Thyroid gland (tissue), 4 donors: ENCODE measurements at regions not wholly inside any gene's neighbourhood (a gene's known extent, or its start where the extent isn't known, plus 50 kb on each side); places are given as distances from the start of the nearest gene placed in this dataset.

Source experiments
- DNase-seq, 2 donors: peaks; one replicate each; pipeline ENCODE4 v3.0.0-alpha.2; 2019
- H3K27ac ChIP-seq, 3 donors: fragments of 200-600 bp; sonication (generic); 1 replicate in 2 of 3; 2 replicates in 1 of 3; pipeline ENCODE4 v1.5.1; 2016 to 2019; ENCODE audit warnings: mild to moderate bottlenecking in 1 of 3, moderate library complexity in 1 of 3
- H3K27me3 ChIP-seq: fragments of 200-600 bp; sonication (generic); one replicate; pipeline ENCODE4 v1.5.1; 2019
- H3K36me3 ChIP-seq, 2 donors: fragments of 200-600 bp; sonication (generic); one replicate each; pipeline ENCODE4 v1.5.1; 2016 to 2019
- H3K4me1 ChIP-seq, 2 donors: fragments of 200-600 bp; sonication (generic); one replicate each; pipeline ENCODE4 v1.5.1; 2017 to 2019
- H3K4me3 ChIP-seq, 3 donors: fragments of 200-600 bp; sonication (generic); replicated peaks in 1 of 3; 1 replicate in 2 of 3; 2 replicates in 1 of 3; pipeline ENCODE4 v1.5.1; 2016; ENCODE audit warnings: mild to moderate bottlenecking in 1 of 3
- H3K9me3 ChIP-seq: fragments of 200-600 bp; sonication (generic); one replicate; pipeline ENCODE4 v1.5.1; 2017
- CTCF ChIP-seq, 6 experiments: fragments of 200-600 bp in 3 of 6; fragments of 450-650 bp in 3 of 6; sonication (generic) in 3 of 6; IDR thresholded peaks; one replicate each; pipeline ENCODE4 v1.5.1; 2016 to 2019; ENCODE audit warnings: antibody characterized with exemption in 6 of 6, mild to moderate bottlenecking in 2 of 6, inconsistent platforms in 1 of 6, moderate library complexity in 1 of 6
- POLR2A ChIP-seq, 2 donors: fragments of 450-650 bp; IDR thresholded peaks; one replicate each; pipeline ENCODE4 v1.6.1; 2017; ENCODE audit warnings: antibody characterized with exemption in 2 of 2, mild to moderate bottlenecking in 2 of 2, moderate library complexity in 1 of 2
- WGBS, 2 donors: methylation state at CpG; one replicate each; pipeline ENCODE4 v1.1.5; 2017; 5-methylcytosine and 5-hydroxymethylcytosine counted together
- intact Hi-C: fragments of 100-400 bp; cut with DNase I; formaldehyde crosslinking; loops from one replicate; pipeline ENCODE4 v1.15.1; 2023

DNA sequence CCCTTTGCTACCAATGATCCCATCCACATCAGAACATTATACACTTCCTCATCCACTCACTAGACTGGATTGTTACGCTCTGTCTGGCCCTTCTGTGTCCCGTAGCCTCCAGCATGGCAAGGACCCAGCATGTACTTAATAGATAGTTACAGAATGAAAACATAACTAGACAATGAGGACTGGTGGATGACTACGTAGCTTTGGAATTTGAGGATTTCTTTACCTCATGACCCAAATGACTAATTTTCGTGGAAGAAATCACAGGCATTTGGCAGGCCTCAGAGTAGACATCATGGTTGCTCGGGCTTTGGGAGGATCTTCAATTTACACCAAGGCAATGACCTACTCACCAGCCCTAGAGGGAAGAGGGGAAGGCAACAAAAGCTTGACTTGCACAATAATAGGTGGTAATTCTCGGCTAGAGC is 299.8 kb downstream of the TLE1 start:
- no peaks in the 10 kb centered on the region for H3K36me3 ChIP-seq
- peak in 1 of 2 donors; percentile 13 for DNase-seq
- H3K4me3 ChIP-seq = no peak overlapping the region
- 64 to 79% methylated on average over 6 of the region's 6 CpGs for WGBS, 2 donors
- H3K9me3 ChIP-seq = no peaks in the 10 kb centered on the region
- no peaks in the 10 kb centered on the region for H3K27me3 ChIP-seq
- peaks cover 2 to 8% of the 10 kb centered on the region in 2 donors for H3K4me1 ChIP-seq
- H3K27ac ChIP-seq = no peak overlapping the region
- TF ChIP-seq POLR2A (IDR thresholded peaks at IDR 0.05) = no peak
- no peak for TF ChIP-seq CTCF (IDR thresholded peaks at IDR 0.05)
- intact Hi-C loops = no loop called here

GRCh38 chr9:81388831-81389230 is 300.5 kb downstream of the TLE1 start:
- Histone ChIP-seq H3K9me3 (no peaks in the 10 kb centered on the region), H3K27ac (no peak overlapping the region), H3K27me3 (no peaks in the 10 kb centered on the region), H3K4me1 (peaks cover 0 to 8% of the 10 kb centered on the region in 2 donors), H3K36me3 (no peaks in the 10 kb centered on the region), H3K4me3 (no peak overlapping the region)
- DNase-seq = no peak
- 71% methylated on average over 1 of the region's 1 CpG for WGBS, 2 donors
- TF ChIP-seq POLR2A (IDR thresholded peaks at IDR 0.05) (no peak), CTCF (IDR thresholded peaks at IDR 0.05) (no peak)
- intact Hi-C loops = no loop called here

DNA sequence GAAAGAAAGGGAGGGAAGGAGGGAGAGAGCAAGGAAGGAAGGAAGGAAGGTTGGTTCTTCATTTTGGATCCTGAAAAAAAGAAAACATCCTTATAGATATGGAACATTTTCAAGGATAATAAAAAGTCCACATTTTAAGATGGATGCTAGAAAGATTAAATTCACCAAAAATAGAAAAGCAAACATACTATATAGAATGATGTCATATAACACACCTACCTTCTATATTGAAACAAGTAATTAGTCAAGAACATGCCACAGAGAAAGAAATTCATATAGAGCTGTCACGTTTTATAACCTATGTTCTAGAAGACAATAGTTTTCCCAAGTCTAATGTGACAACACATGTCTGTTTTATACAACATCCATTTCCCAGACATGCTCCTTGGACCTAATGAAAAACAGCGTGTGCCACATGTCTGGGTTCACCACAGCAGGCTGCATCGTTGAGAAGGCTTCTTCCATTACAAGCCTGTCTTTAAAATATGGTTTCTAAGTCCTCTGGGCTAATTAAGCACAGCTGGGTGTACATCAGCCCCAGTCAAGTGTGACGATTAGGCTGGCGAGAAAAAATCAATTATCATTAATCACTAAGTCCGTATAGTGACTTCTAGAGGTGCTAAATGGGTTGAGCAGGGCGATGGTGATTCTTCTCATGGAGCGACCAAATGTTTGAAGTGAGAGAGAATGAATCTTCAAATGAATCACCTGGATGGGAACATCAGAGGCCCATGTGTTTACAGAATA is 301.8 kb downstream of the TLE1 start:
- no peak overlapping the region for H3K4me3 ChIP-seq
- TF ChIP-seq POLR2A (IDR thresholded peaks at IDR 0.05) (no peak), CTCF (IDR thresholded peaks at IDR 0.05) (no peak)
- H3K27me3 ChIP-seq = no peaks in the 10 kb centered on the region
- H3K9me3 ChIP-seq = no peaks in the 10 kb centered on the region
- no peaks in the 10 kb centered on the region for H3K36me3 ChIP-seq
- WGBS, 2 donors = 88 to 91% methylated on average over 8 of the region's 8 CpGs
- no peak for DNase-seq
- H3K27ac ChIP-seq = no peak overlapping the region
- peaks cover 0 to 8% of the 10 kb centered on the region in 2 donors for H3K4me1 ChIP-seq
- intact Hi-C loops = no loop called here

GRCh38 chr9:81384911-81385310 is 304.4 kb downstream of the TLE1 start:
- no peak for DNase-seq
- Histone ChIP-seq H3K9me3 (no peaks in the 10 kb centered on the region), H3K4me3 (no peak overlapping the region), H3K36me3 (no peaks in the 10 kb centered on the region), H3K27ac (no peak overlapping the region), H3K4me1 (peaks cover 0 to 8% of the 10 kb centered on the region in 2 donors), H3K27me3 (no peaks in the 10 kb centered on the region)
- intact Hi-C loops = no loop called here
- WGBS, 2 donors = 86 to 91% methylated on average over 3 of the region's 3 CpGs
- TF ChIP-seq CTCF (IDR thresholded peaks at IDR 0.05) (no peak), POLR2A (IDR thresholded peaks at IDR 0.05) (no peak)

GRCh38 chr9:81382281-81382680 is 307.1 kb downstream of the TLE1 start:
- H3K9me3 ChIP-seq = no peaks in the 10 kb centered on the region
- no peaks in the 10 kb centered on the region for H3K27me3 ChIP-seq
- intact Hi-C loops = no loop called here
- no peaks in the 10 kb centered on the region for H3K36me3 ChIP-seq
- TF ChIP-seq POLR2A (IDR thresholded peaks at IDR 0.05) (no peak), CTCF (IDR thresholded peaks at IDR 0.05) (no peak)
- no peak overlapping the region for H3K27ac ChIP-seq
- DNase-seq = no peak
- H3K4me1 ChIP-seq = no peaks in the 10 kb centered on the region
- no peak overlapping the region for H3K4me3 ChIP-seq
